Loucy (cell line): ENCODE measurements at regions not wholly inside any gene's neighbourhood (a gene's known extent, or its start where the extent isn't known, plus 50 kb on each side); places are given as distances from the start of the nearest gene placed in this dataset.

Source experiments
- CTCF ChIP-seq: fragments of 200-600 bp; sonication (generic); conservative IDR thresholded peaks from 2 replicates; pipeline ENCODE4 v1.5.1; 2014; ENCODE audit warnings: mild to moderate bottlenecking, antibody characterized with exemption, low read length
- EZH2phosphoT487 ChIP-seq: fragments of 200-600 bp; IDR thresholded peaks from 2 replicates; pipeline ENCODE4 v1.6.1; 2018; ENCODE audit warnings: antibody characterized with exemption, mild to moderate bottlenecking, moderate library complexity, borderline replicate concordance

GRCh38 chr16:59192551-59193199 is 458.6 kb upstream of the GOT2 start:
- TF ChIP-seq CTCF (peak; percentile 67), EZH2phosphoT487 (no peak)
